PFSK-1 (cell line): ENCODE measurements at regions not wholly inside any gene's neighbourhood (a gene's known extent, or its start where the extent isn't known, plus 50 kb on each side); places are given as distances from the start of the nearest gene placed in this dataset.

Experiments used
- FOXP2 ChIP-seq: optimal IDR thresholded peaks from 2 replicates; pipeline ENCODE3; 2011; ENCODE audit warnings: borderline replicate concordance, control low read depth, inconsistent platforms; ENCODE audit not compliant: insufficient read depth; ENCODE audit errors: extremely low read length, extremely low read depth
- POLR2AphosphoS5 ChIP-seq: IDR thresholded peaks from 2 replicates; pipeline ENCODE4 v1.6.1; 2012; ENCODE audit warnings: low read depth, mild to moderate bottlenecking, control low read depth, low read length, moderate library complexity
- REST ChIP-seq, 2 experiments: IDR thresholded peaks; 2 replicates each; pipeline versions ENCODE4 v1.6.1 to v1.8.0; 2011 to 2012; ENCODE audit warnings: low read depth in 2 of 2, low read length in 2 of 2, control low read depth in 1 of 2, inconsistent platforms in 1 of 2, mild to moderate bottlenecking in 1 of 2, moderate library complexity in 1 of 2; ENCODE audit not compliant: insufficient read depth in 1 of 2
- SIN3A ChIP-seq: IDR thresholded peaks from 2 replicates; pipeline ENCODE4 v1.6.1; 2012; ENCODE audit warnings: mild to moderate bottlenecking, low read length, moderate library complexity, borderline replicate concordance; ENCODE audit not compliant: insufficient read depth
- TAF1 ChIP-seq: IDR thresholded peaks from 2 replicates; pipeline ENCODE4 v1.6.1; 2012; ENCODE audit warnings: low read length, control low read depth, borderline replicate concordance; ENCODE audit not compliant: insufficient read depth

GRCh38 chr22:34587357-34588356 is 478.3 kb upstream of the ISX start:
- TF ChIP-seq SIN3A: no peak
- no peak for TF ChIP-seq REST (IDR thresholded peaks at IDR 0.05; ENCODE audit: insufficient read depth in 1 of 2, low read depth in 2 of 2, low read length in 2 of 2)
- no peak for TF ChIP-seq POLR2AphosphoS5
- TF ChIP-seq TAF1: no peak
- no peak for TF ChIP-seq FOXP2

- no peak for TF ChIP-seq REST (IDR thresholded peaks at IDR 0.05; ENCODE audit: insufficient read depth in 1 of 2, low read depth in 2 of 2, low read length in 2 of 2)
- no peak for TF ChIP-seq SIN3A
- no peak for TF ChIP-seq TAF1
- no peak for TF ChIP-seq POLR2AphosphoS5
- TF ChIP-seq FOXP2: no peak
These were observed 476.9 kb upstream of the ISX start for GRCh38 chr22:34588871-34589545.

GRCh38 chr22:34592123-34592740 is 473.7 kb upstream of the ISX start:
- TF ChIP-seq REST (IDR thresholded peaks at IDR 0.05; ENCODE audit: insufficient read depth in 1 of 2, low read depth in 2 of 2, low read length in 2 of 2) (no peak), FOXP2 (no peak)

- TF ChIP-seq SIN3A: no peak
- no peak for TF ChIP-seq TAF1
- TF ChIP-seq FOXP2: no peak
- no peak for TF ChIP-seq POLR2AphosphoS5
- TF ChIP-seq REST (IDR thresholded peaks at IDR 0.05; ENCODE audit: insufficient read depth in 1 of 2, low read depth in 2 of 2, low read length in 2 of 2): no peak
These were observed 466.4 kb upstream of the ISX start for GRCh38 chr22:34599567-34599966.
